Heart left ventricle (tissue), 16 donors: ENCODE measurements at regions not wholly inside any gene's neighbourhood (a gene's known extent, or its start where the extent isn't known, plus 50 kb on each side); places are given as distances from the start of the nearest gene placed in this dataset.

Source experiments
- ATAC-seq, 4 donors: fragments of 200-7000 bp; cut with Tn5 transposase; one replicate each; pipeline ENCODE4 v1.9.1; 2020 to 2022; ENCODE audit warnings: moderate library complexity in 4 of 4, mild to moderate bottlenecking in 3 of 4, moderate number of reproducible peaks in 1 of 4
- DNase-seq, 5 donors: peaks; one replicate each; pipeline ENCODE4 v3.0.0-alpha.2; 2020
- H3K27ac ChIP-seq, 12 donors: fragments of 200-600 bp; sonication (generic) in 4 of 12; one replicate each; pipeline versions ENCODE4 v1.5.0 to v1.8.0; 2016 to 2022; ENCODE audit warnings: mild to moderate bottlenecking in 2 of 12
- H3K27me3 ChIP-seq, 9 donors: fragments of 200-600 bp; sonication (generic) in 2 of 9; one replicate each; pipeline versions ENCODE4 v1.5.1 to v1.8.0; 2016 to 2022; ENCODE audit warnings: mild to moderate bottlenecking in 3 of 9
- H3K36me3 ChIP-seq, 9 donors: fragments of 200-600 bp; sonication (generic) in 2 of 9; one replicate each; pipeline versions ENCODE4 v1.5.0 to v1.8.0; 2018 to 2022; ENCODE audit warnings: mild to moderate bottlenecking in 2 of 9
- H3K4me1 ChIP-seq, 12 donors: fragments of 200-600 bp; sonication (generic) in 4 of 12; one replicate each; pipeline versions ENCODE4 v1.5.0 to v1.8.0; 2016 to 2022; ENCODE audit warnings: mild to moderate bottlenecking in 3 of 12
- H3K4me3 ChIP-seq, 12 donors: fragments of 200-600 bp; sonication (generic) in 4 of 12; one replicate each; pipeline versions ENCODE4 v1.5.0 to v1.8.0; 2017 to 2022; ENCODE audit warnings: mild to moderate bottlenecking in 9 of 12, moderate library complexity in 4 of 12
- H3K9me3 ChIP-seq, 12 donors: fragments of 200-600 bp; sonication (generic) in 4 of 12; one replicate each; pipeline versions ENCODE4 v1.5.0 to v1.8.0; 2016 to 2022; ENCODE audit warnings: mild to moderate bottlenecking in 1 of 12
- POLR2A ChIP-seq, 2 donors: fragments of 450-650 bp; IDR thresholded peaks; one replicate each; pipeline ENCODE4 v1.6.1; 2017; ENCODE audit warnings: antibody characterized with exemption in 2 of 2, mild to moderate bottlenecking in 2 of 2, moderate library complexity in 2 of 2
- WGBS, 4 donors: extraction: QIAGEN DNeasy Blood & Tissue Kit in 2 of 4; methylation state at CpG; one replicate each; pipeline versions ENCODE4 v1.1.5 to v1.1.7; 2013 to 2018; 5-methylcytosine and 5-hydroxymethylcytosine counted together
- intact Hi-C, 10 donors: fragments of 100-400 bp; cut with DNase I; formaldehyde crosslinking; loops; one replicate each; pipeline versions ENCODE4 v1.11.1 to v1.14.2; 2022
- TF ChIP-seq, protein P1 (sequence below), 12 donors: fragments of 200-600 bp; sonication (generic) in 4 of 12; IDR thresholded peaks; one replicate each; pipeline versions ENCODE4 v1.5.0 to v1.8.0; 2018 to 2022; ENCODE audit warnings: antibody characterized with exemption in 12 of 12, mild to moderate bottlenecking in 5 of 12
- donor health status: ischemic (EF 13 %, LVEDD 7.1; RV severe dilation, severe dysfunction).
- donor health status: healthy with polysubstance abuse.
- donor health status: DM: no; HTN: yes; CAD: no.
- donor health status: DM: no; HTN: no; CAD: no.
- donor health status: ischemic (EF 25% LVEDD 6.9; RV normal size, moderate dysfunction).
- donor health status: ischemic (EF 25% LVEDD 5.7; RV mildly dilated, moderate dysfunction).
- donor health status: healthy.
- donor health status: DM: yes; HTN: yes; CAD: no.
- donor health status: ischemic (EF 35%, LVEDD 5.7; RV mildly dilated, moderate dysfunction).
- donor health status: nonischemic (EF 11% LVEDD 7.7; RV severe dilation, severe dysfunction).
- donor health status: DM: yes; HTN: yes; CAD: no.
- donor health status: PGD.
- donor health status: ischemic (EF 29% LVEDD 5.4; RV normal size, mild dysfunction).
- donor health status: nonischemic (EF 23%, LVEDD 6.1; RV moderate dilation, normal function).

DNA sequence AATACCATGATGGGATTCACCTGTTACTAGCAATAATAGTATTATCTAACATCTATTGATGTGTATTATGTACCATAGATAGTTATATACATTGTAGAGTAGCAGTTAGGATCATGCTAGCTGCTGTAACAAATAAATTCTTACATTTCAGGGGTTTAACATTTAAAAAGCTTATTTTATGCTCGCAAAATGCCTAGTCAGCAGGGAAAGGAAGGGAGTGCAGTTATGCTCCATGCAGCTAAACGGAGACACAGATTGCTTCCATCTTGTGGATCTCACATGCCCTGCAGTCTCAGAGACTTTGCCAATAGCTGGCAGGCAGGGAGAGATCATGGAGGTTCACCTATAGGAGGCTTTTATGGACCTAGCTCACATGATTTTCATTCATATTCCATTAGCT, 364.1 kb downstream of the TOX3 start:
- WGBS, 4 donors = 78 to 86% (median 80%) methylated on average over 2 of the region's 2 CpGs
- Histone ChIP-seq H3K27me3 (no peaks in the 10 kb centered on the region), H3K9me3 (no peaks in the 10 kb centered on the region), H3K36me3 (no peaks in the 10 kb centered on the region), H3K27ac (no peak overlapping the region), H3K4me3 (no peak overlapping the region), H3K4me1 (no peaks in the 10 kb centered on the region)
- ATAC-seq (no peak), DNase-seq (no peak)
- intact Hi-C loops = loop anchor here in 1 of 10 donors (10.0 kb wide), 1 partner anchor 832 kb away; no protein-coding TSS in a partner anchor
- TF ChIP-seq, protein P1, sequence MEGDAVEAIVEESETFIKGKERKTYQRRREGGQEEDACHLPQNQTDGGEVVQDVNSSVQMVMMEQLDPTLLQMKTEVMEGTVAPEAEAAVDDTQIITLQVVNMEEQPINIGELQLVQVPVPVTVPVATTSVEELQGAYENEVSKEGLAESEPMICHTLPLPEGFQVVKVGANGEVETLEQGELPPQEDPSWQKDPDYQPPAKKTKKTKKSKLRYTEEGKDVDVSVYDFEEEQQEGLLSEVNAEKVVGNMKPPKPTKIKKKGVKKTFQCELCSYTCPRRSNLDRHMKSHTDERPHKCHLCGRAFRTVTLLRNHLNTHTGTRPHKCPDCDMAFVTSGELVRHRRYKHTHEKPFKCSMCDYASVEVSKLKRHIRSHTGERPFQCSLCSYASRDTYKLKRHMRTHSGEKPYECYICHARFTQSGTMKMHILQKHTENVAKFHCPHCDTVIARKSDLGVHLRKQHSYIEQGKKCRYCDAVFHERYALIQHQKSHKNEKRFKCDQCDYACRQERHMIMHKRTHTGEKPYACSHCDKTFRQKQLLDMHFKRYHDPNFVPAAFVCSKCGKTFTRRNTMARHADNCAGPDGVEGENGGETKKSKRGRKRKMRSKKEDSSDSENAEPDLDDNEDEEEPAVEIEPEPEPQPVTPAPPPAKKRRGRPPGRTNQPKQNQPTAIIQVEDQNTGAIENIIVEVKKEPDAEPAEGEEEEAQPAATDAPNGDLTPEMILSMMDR (IDR thresholded peaks at IDR 0.05) = no peak
- no peak for TF ChIP-seq POLR2A (IDR thresholded peaks at IDR 0.05)

DNA sequence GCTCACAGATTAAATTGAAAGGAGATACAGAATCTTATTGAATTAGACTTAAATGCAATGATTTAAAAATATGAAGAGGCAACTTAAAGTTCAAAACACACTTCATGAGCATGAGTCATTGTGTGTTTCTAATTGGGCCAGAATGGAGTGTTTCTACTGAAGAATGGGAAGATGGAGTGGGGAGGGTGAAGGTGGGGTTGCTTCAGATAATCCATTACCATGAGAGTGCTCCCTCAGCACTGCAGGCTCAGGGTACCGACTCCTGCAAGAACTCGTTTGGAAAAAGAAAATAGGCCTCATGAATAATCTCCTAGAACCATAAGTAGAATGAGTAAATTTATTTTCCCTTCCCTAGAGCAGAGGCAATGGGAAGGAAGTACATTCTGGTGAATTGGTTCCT, 372.8 kb downstream of the TOX3 start:
- no peak overlapping the region for H3K27ac ChIP-seq
- H3K36me3 ChIP-seq = no peaks in the 10 kb centered on the region
- 73 to 89% (median 81%) methylated on average over 2 of the region's 2 CpGs for WGBS, 4 donors
- no peaks in the 10 kb centered on the region for H3K9me3 ChIP-seq
- intact Hi-C loops = no loop called here
- H3K27me3 ChIP-seq = peaks cover 0 to 2% (median 0%) of the 10 kb centered on the region in 9 donors
- H3K4me1 ChIP-seq = no peaks in the 10 kb centered on the region
- TF ChIP-seq, protein P1 (IDR thresholded peaks at IDR 0.05) = no peak
- TF ChIP-seq POLR2A (IDR thresholded peaks at IDR 0.05) = no peak
- ATAC-seq (no peak), DNase-seq (no peak)
- no peak overlapping the region for H3K4me3 ChIP-seq

DNA sequence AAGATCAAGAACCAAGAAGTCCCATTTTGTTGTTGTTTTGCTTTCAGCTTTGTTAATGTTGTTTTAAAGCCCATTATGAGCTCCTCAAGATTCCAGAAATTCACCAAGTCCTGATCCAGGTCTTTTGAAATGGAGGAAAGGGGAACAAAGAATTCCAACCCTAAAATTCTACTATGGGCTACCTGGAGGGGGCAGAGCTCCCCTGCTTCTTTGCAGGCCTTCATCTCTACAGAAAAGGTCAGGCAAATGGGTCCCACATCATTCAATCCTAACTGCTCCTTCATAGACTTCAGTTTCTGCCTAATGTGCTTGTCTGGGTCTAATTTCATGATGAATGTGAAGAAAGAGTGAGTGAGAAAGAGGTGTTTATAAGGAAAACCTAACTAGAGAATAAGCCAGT, 375.5 kb downstream of the TOX3 start:
- Histone ChIP-seq H3K27me3 (peaks cover 0 to 2% (median 0%) of the 10 kb centered on the region in 9 donors), H3K9me3 (no peaks in the 10 kb centered on the region), H3K36me3 (no peaks in the 10 kb centered on the region), H3K4me3 (no peak overlapping the region), H3K4me1 (no peaks in the 10 kb centered on the region), H3K27ac (no peak overlapping the region)
- DNase-seq (no peak), ATAC-seq (no peak)
- intact Hi-C loops = no loop called here
- TF ChIP-seq, protein P1 (IDR thresholded peaks at IDR 0.05) = no peak
- no peak for TF ChIP-seq POLR2A (IDR thresholded peaks at IDR 0.05)

DNA sequence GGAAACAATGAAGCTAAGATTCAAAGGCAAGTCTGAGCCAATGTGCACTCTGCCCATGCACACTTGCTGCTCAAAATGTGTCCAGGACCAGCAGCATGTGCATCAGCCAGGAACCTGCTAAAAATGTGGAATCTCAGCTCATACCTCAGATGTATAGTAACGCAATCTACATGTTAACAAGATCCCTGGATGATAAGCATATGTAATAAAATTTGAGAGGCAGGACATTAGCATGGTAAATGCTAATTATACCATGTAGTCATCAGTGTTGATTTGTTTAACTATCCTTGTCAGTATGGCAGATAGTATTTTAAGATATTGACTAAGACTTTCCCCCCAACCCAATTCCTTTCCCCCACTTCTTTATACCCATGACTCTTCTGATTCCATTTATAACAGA, 379.6 kb downstream of the TOX3 start:
- Histone ChIP-seq H3K4me3 (no peak overlapping the region), H3K27me3 (no peaks in the 10 kb centered on the region), H3K9me3 (peaks cover 0 to 5% (median 0%) of the 10 kb centered on the region in 12 donors), H3K36me3 (no peaks in the 10 kb centered on the region), H3K27ac (no peak overlapping the region), H3K4me1 (no peaks in the 10 kb centered on the region)
- DNase-seq (no peak), ATAC-seq (no peak)
- TF ChIP-seq, protein P1 (IDR thresholded peaks at IDR 0.05) = no peak
- TF ChIP-seq POLR2A (IDR thresholded peaks at IDR 0.05) = no peak
- WGBS, 4 donors = 27 to 75% (median 38%) methylated on average over 1 of the region's 1 CpG
- intact Hi-C loops = no loop called here
